Endothelial cell (in vitro differentiated cells): ENCODE measurements at regions not wholly inside any gene's neighbourhood (a gene's known extent, or its start where the extent isn't known, plus 50 kb on each side); places are given as distances from the start of the nearest gene placed in this dataset.

Experiments used
- DNase-seq: peaks from one replicate; pipeline ENCODE4 v3.0.0; 2021; ENCODE audit warnings: low spot score
- H3K27ac Mint-ChIP-seq: one replicate; pipeline ENCODE4 v1.8.0; 2021; ENCODE audit warnings: mixed read lengths, inconsistent platforms; ENCODE audit not compliant: unreplicated experiment
- H3K27me3 Mint-ChIP-seq: one replicate; pipeline ENCODE4 v1.8.0; 2021; ENCODE audit warnings: mild to moderate bottlenecking, moderate library complexity, mixed read lengths, inconsistent platforms; ENCODE audit not compliant: unreplicated experiment
- H3K36me3 Mint-ChIP-seq: one replicate; pipeline ENCODE4 v1.8.0; 2021; ENCODE audit warnings: mild to moderate bottlenecking, low read depth, mixed read lengths, inconsistent platforms; ENCODE audit not compliant: unreplicated experiment
- H3K4me1 Mint-ChIP-seq: one replicate; pipeline ENCODE4 v1.8.0; 2021; ENCODE audit warnings: mild to moderate bottlenecking, mixed read lengths, inconsistent platforms; ENCODE audit not compliant: unreplicated experiment
- H3K4me3 Mint-ChIP-seq: one replicate; pipeline ENCODE4 v1.8.0; 2021; ENCODE audit warnings: mild to moderate bottlenecking, mixed read lengths, inconsistent platforms; ENCODE audit not compliant: unreplicated experiment
- H3K9me3 Mint-ChIP-seq: one replicate; pipeline ENCODE4 v1.8.0; 2021; ENCODE audit warnings: mixed read lengths, inconsistent platforms; ENCODE audit not compliant: unreplicated experiment
- TF ChIP-seq, protein P1 (sequence below): fragments of 200-600 bp; sonication (generic); IDR thresholded peaks from one replicate; pipeline ENCODE4 v1.5.0; 2021; ENCODE audit warnings: antibody characterized with exemption; ENCODE audit not compliant: unreplicated experiment

DNA sequence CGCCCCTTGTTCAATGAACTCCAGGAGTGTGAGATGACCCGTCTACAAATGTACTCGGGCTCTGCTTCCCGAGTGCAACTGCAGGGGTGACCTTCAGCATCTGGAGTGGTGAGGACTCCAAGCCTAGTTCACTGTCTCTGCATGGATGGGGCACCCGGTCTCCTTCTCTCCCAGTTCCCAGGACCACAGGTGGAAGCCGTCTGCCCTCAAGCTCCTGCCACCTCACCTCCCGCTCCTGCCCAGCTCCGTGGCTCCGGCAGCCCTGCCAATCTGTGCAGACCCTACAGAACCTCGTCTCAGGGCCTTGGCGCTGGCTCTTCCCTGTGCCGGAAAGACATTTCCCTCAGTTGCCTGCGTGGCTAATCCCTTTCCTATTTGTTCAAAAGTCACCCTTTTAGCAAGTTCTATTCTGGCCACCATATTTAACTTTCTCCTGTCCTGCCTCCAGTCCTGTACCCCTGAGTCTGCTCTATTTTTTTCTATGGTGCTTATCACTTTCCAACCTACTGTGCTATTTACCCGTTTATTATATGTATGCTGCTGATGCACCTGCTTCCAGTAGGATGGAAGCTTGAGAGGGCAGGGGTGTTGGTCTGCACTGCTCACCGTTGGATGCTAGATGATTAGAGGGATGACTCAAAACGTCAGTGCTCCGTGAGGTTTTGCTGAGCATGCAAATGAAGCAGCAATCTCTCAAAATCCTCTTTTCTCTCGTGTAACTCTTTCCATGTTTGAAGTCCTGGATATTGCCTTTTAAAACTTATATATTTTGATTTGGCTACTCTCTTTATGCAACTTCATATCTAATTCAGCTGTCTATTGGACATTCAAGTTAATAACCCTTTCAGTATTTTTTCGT lies 641.4 kb downstream of the ACTR3B start:
- H3K4me3 Mint-ChIP-seq, result no peak overlapping the region
- peaks cover 18% of the 10 kb centered on the region for H3K9me3 Mint-ChIP-seq
- no peak overlapping the region for H3K27ac Mint-ChIP-seq
- H3K36me3 Mint-ChIP-seq, result no peaks in the 10 kb centered on the region
- no peak for DNase-seq
- peaks cover 5% of the 10 kb centered on the region for H3K27me3 Mint-ChIP-seq
- TF ChIP-seq, protein P1, sequence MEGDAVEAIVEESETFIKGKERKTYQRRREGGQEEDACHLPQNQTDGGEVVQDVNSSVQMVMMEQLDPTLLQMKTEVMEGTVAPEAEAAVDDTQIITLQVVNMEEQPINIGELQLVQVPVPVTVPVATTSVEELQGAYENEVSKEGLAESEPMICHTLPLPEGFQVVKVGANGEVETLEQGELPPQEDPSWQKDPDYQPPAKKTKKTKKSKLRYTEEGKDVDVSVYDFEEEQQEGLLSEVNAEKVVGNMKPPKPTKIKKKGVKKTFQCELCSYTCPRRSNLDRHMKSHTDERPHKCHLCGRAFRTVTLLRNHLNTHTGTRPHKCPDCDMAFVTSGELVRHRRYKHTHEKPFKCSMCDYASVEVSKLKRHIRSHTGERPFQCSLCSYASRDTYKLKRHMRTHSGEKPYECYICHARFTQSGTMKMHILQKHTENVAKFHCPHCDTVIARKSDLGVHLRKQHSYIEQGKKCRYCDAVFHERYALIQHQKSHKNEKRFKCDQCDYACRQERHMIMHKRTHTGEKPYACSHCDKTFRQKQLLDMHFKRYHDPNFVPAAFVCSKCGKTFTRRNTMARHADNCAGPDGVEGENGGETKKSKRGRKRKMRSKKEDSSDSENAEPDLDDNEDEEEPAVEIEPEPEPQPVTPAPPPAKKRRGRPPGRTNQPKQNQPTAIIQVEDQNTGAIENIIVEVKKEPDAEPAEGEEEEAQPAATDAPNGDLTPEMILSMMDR, result no peak
- H3K4me1 Mint-ChIP-seq, result no peaks in the 10 kb centered on the region

DNA sequence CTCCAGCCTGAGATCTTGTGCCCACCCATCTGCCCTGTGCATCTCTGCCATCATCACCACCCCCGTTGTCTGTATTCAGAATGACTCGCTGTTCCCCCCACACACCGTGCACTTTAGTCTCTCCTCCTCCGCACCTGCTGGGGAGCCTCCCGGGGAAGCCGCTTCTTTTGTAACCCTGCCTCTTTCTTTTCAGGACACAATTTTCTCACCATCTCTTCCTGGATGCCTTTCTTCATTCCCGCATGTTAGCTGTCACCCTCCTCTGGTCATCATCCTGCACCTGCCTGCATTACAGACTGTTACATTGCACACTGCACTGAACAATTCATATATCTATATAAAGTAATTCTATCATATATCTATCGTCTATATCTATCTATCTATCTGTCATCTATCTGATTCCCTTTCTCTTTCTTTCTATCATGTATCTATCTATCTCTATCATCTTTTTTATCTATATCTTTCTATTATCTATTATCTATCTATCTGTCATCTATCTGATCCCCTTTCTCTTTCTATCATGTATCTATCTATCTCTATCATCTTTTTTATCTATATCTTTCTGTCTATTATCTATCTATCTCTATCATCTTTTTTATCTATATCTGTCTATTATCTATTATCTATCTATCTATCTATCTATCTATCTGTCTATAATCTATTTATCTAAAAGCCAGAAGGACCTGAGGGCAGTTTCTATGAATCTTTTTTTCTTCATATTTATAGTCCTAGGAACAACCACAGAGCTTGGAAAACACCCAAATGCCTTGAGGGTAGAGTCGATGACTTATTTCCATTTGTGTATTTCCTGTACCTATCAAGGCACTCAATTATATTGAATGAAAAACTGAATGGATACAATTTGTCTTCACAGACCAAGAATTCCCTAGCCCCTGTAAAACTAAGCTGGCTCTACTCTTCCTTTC lies 642.5 kb downstream of the ACTR3B start:
- Mint-ChIP-seq H3K4me1 (no peaks in the 10 kb centered on the region), H3K27me3 (peaks cover 3% of the 10 kb centered on the region), H3K9me3 (peaks cover 18% of the 10 kb centered on the region), H3K4me3 (no peak overlapping the region), H3K27ac (no peak overlapping the region), H3K36me3 (no peaks in the 10 kb centered on the region)
- TF ChIP-seq, protein P1, result no peak
- DNase-seq, result no peak

DNA sequence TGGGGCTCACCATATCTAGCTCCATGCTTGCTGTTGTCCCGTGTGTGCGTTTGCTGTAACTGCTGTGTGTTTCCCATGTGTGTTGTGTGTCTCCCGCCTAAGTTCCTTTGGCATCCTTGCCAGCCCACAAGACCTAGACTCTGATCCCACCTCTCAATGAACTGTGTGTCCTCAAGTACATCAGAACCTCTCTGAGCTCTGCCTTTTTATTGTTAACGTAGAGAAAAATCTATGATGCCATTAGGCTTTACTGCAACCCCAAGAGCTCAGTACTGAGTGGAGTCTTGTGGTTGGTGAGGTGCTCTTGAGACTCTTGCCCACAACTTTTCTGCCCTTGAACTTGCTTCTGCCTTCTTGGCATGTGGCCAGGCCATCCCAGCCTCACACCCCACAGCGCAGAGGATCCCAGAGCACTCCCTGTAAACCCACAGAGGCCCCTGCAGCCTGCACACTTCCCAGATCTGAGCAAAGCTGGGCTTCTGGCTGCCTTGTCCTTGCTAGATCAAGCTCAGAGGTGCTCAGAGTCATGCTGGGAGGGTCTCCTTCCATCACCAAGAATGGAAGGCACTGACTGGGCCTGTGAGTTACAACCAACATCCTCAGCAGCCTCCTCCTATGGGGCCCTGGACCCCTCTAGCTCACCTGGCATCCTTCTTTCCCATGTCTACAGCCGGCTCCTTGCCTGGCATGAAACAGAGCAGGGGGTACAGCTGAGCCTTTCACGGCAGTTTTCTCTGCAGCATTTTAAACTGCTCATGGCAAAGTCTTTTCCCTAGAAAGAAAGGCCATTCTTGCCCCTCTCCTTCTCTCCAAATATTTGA lies 643.4 kb downstream of the ACTR3B start:
- Mint-ChIP-seq H3K27ac (no peak overlapping the region), H3K4me1 (no peaks in the 10 kb centered on the region), H3K4me3 (no peak overlapping the region), H3K36me3 (no peaks in the 10 kb centered on the region), H3K9me3 (peaks cover 22% of the 10 kb centered on the region), H3K27me3 (peaks cover 3% of the 10 kb centered on the region)
- no peak for DNase-seq
- TF ChIP-seq, protein P1, result no peak

DNA sequence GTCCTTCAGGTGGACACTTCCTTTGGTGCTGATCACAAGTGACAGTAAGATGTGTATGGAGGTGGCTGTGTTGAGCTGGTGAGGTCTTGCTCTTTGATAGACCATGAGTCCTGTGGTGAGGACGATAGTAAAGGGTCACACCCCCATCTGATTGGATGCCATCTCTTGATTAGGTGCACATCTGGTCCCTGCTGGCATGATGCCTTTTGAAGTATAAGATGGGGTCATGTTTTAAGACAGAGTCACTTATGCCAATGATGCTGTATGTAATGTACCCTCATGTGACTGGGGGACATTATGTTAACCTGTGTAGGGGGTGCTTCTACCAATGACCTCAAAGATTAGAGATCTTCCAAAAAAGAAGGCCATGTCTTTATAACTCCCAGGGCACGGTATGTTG lies 644.6 kb downstream of the ACTR3B start:
- TF ChIP-seq, protein P1, result no peak
- Mint-ChIP-seq H3K4me1 (no peaks in the 10 kb centered on the region), H3K27me3 (peaks cover 1% of the 10 kb centered on the region), H3K9me3 (peaks cover 22% of the 10 kb centered on the region), H3K36me3 (no peaks in the 10 kb centered on the region), H3K4me3 (no peak overlapping the region), H3K27ac (no peak overlapping the region)
- DNase-seq, result no peak
